ENCODE measurements at regions not wholly inside any gene's neighbourhood (a gene's known extent, or its start where the extent isn't known, plus 50 kb on each side); places are given as distances from the start of the nearest gene placed in this dataset.

GRCh38 chr5:15263406-15263805, 236.6 kb upstream of the FBXL7 start:
- TF ChIP-seq EP300 (IDR thresholded peaks at IDR 0.05) (no peak), CTCF (IDR thresholded peaks at IDR 0.05) (no peak), POLR2A (IDR thresholded peaks at IDR 0.05) (no peak)

Data from upper lobe of left lung (tissue), 4 donors.